ENCODE measurements at regions not wholly inside any gene's neighbourhood (a gene's known extent, or its start where the extent isn't known, plus 50 kb on each side); places are given as distances from the start of the nearest gene placed in this dataset.

DNA sequence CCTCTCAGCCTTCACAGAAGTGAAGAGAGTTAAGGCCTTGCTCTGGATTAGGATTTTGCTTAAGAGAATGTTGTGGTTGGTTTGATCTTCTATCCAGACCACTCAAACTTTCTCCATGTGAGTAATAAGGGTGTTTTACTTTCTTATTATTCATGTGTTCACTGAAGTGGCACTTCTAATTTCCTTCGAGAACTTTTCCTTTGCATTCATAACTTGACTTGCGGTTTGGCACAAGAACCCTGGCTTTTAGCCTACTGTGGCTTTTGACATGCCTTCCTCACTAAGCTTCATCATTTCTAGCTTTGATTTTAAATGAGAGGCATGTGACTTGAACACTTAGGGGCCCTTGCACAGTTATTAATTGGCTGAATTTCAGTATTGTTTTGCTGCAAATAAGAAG lies 166.1 kb upstream of the OPRM1 start:
- no peak for DNase-seq

- no peak for DNase-seq
Measured at GRCh38 chr6:153862927-153863326, 176.1 kb upstream of the OPRM1 start.

DNA sequence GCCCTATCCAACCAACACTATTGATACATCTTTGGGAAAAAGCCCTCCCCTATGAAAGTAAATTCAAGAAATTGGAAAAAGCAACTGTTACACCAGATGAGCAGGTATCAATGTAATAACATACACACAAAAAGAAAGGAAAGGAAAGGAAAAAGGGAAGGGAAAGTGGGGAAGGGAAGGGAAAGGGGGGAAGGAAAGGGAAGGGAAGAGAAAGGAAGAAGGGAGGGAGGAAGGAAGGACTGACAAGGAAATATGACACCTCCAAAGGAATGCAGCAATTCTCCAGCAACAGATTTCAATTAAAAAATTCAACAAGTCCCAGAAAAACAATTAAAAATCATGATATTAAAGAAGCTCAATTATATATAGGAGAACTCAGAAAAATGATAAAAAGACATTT lies 176.9 kb upstream of the OPRM1 start:
- no peak for DNase-seq

DNA sequence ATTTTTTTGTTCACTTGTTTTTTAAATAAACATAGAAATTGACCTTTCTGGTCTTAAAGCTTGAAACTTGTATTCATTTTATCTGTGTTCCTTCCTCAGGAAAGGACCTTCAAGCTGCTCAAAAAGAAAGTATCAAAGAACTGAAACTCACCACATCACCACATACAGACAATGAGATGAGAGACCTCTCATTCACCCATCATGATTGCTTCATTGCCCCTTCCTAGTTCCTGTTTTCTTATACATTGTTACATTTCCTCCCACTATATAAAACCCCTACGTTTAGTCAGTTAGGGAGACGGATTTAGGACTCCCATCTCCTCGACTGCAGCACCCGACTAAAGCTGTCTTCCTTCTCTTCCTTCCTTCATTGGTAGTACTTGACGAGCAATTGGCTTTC lies 180.5 kb upstream of the OPRM1 start:
- DNase-seq = no peak

DNA sequence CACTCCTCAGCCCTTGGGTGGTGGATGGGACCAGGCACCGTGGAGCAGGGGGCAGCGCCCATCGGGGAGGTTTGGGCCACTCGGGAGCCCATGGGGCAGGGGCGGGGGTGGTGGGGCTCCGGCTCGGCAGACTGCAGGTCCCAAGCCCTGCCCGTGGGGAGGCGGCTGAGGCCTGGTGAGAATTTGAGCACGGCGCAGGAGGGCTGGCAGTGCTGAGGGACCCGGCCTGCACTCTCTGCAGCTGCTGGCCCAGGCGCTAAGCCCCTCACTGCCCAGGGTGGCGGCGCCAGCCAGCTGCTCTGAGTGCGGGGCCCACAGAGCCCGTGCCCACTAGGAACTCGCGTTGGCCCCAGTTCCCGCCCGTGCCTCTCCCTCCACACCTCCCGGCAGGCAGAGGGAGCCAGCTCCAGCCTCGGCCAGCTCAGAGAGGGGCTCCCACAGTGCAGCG lies 182.1 kb upstream of the OPRM1 start:
- no peak for DNase-seq

- DNase-seq = no peak
Measured at GRCh38 chr6:153852481-153852880, 186.6 kb upstream of the OPRM1 start.

GRCh38 chr6:153852034-153852433 lies 187.0 kb upstream of the OPRM1 start:
- no peak for DNase-seq

DNA sequence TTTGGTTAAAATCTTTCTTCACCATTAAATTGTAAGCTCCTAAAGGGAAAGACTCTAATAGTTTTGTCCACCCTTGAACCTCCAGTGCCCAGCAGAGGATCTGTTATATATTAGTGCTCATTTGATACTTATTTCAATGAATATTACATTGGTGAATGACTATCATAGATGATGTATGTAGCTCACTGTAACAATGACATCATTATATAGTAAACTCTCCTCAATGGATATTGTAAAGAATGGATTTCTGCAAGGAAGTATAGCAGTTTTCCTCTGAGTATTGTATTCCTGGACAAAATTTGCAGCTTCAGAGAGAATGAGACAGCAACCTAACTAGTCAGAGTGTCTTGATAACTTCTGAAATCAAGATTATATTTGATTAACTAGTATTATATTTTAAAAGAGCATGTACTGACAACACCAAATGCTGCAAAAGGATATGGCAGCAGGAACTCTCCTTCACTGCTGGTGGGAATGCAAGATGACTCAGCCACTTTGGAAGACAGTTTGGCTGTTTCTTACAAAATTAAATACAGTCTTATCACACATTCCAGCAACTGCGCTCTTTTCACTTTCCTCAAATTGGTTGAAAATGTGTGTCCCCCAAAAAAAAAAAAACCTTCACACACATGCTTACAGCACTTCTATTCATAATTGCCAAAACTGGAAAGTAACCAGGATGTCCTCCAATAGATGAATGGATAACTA lies 189.8 kb upstream of the OPRM1 start:
- DNase-seq = no peak

DNA sequence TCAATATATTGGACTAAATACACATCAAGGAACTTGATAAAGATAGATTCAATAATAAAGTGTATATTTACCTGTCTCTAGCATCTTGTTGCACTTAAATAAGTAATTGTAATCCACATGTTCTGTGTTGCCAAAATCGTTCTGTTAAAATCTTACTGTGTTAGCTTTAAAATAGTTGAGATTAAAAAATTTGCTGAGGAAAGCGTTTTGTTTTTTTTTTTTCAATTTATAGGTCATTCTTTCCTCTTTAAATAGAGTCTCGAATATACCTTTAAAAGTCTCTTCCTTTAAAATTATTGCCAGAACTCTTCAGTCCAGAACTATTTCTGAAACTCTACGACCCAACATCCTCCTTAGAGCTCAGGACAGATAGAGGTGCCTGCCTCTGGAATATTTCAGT lies 195.6 kb upstream of the OPRM1 start:
- no peak for DNase-seq

DNA sequence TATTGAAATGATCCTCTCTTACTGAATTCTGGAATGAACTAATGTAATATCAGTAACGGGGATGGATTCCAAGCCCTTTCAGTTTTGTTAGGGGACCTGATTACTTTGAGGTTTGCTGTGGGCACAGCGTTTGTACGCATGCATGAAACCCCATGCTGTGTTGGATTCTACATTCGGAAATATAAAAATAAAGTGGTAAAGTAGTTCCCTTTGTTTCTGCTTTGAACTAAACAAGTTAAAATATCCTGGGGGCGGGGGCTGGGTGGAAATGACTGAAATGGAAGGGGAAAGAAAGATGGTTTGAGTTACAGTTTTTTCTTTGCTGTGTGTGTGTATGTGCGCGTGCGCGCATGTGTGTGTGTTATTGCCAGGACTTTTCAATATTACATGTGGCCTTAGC lies 196.5 kb upstream of the OPRM1 start:
- DNase-seq = no peak

DNA sequence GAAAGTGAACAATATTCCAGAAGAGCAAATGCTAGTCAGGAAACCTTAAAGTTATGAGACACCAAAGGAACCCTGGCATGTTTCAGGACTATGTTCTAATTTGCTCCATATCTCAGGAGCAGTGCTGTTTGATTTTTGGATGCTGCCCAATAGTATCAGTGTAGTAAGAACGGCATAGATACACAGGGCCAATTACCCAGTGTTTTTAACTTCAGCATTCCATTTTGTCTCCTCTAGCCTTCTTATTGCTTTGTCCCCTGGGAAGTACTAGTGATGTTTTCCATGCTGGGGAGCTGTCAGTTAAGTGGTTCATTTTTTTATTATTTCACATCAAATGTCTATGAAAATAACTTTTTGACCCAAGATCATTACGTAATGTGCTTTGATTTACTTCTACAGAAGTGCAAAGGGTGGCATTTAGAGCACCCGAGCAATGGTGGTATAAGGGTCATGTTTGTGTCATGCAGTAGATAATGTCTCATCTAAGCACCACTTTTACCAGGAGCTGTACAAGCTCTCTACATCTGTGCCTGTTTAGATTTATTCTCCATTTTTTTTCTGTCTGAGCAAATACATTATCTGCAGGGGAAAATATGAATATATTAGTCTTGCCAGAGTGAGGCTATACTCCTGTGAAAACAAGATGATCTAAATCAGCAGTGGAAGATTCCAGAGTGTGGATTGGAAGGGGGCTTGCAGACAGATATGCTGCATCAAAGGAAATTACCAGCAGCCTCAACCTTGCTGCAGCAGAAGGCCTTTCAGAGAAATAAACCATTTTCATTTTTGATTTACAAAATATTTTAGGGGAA lies 198.8 kb upstream of the OPRM1 start:
- no peak for DNase-seq

- no peak for DNase-seq
Measured at GRCh38 chr6:153832543-153832942, 206.5 kb upstream of the OPRM1 start.

DNA sequence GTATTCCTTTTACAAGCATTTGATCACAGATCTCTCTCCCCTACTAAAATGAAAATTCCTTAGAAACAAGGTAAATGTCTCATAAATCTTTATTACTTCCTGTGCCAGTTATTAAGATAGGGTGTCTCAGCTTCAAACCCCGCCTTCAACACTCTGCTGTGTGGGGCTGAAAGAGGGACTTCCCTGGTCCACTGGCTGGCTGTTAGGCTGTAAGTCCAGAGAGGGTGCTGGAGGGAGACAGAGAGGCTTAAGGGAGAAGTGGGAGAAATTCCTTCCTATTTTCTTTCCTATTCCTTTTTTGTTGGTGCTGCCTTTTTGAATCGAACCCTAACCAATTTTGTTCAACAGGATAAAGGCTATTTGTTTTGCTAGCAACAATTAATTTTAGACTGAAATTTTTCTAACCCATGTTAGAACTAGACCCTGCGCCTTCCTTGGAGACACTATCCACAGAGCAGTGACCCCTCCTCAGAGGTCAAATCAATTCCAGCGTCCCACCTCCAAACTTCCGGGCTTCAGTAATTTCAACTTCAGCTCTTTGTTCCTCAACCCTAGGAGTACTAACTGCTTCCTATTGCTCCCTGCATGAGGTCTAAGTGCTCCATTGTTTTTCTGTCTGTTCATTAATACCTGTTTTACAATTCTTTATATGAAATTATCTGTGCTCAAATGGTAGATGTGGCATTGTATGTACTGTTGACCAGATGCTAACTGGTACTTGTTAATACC lies 207.5 kb upstream of the OPRM1 start:
- DNase-seq = no peak

GRCh38 chr6:153817173-153817572 lies 221.9 kb upstream of the OPRM1 start:
- no peak for DNase-seq

DNA sequence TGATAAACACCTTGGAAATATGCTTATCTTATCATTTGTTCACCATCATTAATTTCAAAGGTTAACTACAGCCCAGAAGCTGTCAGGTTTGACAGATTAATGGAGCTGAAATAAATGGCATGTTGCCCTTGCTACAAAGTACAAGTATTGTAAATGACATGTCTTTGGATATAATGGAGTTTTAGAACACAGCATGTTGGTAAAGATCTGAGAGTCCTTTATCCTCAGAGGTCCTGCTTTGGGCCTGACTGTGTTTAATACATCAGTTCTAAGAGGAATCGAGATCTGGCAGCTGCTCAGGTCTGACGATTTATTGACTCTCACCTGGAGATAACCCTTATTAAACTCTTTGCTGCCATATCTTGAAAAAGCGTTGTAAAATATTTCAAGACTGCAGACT lies 222.7 kb upstream of the OPRM1 start:
- no peak for DNase-seq

- DNase-seq = no peak
Measured at GRCh38 chr6:153814136-153814535, 224.9 kb upstream of the OPRM1 start.

DNA sequence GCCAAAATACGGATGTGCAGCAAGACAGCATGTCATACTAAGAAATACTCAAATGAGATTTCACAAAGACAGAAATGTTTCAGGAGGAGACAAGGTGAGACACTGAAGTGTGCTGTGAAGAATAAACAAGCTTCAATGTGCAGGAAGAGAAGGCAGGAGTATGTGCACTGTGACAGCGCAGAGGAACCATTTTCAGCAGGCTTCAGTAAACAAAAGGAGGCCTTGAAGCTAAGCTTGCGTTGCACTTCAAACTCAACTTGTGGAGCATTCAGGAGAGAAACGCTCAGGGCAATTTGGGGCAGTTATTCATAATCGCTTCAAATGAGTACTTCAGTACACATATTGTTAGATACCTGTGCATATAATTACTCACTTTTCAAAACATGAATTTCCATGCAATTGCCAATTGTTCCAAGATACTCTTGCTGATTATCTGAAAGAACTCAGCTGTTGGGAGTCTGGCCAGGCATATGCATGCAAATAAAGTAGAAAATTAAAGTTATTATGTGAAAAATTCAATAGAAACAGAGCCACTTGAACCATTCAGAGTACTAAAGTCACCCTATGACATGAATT lies 234.2 kb upstream of the OPRM1 start:
- DNase-seq = no peak

DNA sequence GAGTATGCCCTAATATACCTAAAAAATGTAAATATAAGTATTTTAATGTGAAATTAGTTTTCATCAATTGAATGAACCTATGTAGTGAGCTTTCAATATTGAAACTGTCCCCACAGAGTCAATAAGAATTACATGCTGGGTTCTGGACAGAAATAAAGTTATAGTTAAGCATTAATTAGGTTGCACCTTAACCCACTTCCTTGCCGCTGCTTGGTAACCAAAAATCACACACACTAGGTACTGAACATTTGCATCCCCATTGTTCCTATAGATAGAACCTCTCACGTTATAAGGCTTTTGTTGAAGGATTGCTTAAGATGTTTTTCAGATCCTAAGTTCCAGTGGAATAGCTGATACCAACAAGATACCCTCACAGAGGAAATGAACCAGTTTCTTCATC lies 237.1 kb upstream of the OPRM1 start:
- DNase-seq = no peak

DNA sequence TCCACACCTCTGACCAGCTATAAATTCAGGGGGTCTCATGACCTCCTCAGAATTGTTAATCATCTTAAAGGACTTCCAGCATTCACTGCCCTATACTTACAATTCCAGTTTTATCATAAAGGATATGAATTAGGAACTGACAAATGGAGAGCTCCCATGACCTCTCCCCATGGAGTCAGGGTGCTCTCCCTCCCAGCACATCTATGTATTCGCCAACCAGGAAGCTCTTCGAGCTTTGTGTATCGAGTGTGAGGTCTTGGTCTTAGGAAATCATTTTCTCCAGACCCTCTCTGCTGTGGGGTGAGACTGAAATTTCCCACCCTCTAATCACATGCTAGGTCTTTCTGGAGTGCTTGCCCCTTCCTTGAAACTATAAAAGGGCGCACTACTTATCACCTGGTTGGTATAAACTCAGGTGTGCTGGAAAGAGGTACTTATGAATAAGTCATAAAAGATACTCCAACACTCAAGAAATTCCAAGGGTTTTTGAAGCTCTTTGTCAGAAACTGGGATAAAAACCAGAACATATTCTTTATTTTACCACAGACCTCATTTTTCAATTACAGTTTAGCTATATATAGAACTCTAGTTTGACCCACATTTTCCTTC lies 238.4 kb upstream of the OPRM1 start:
- no peak for DNase-seq

GRCh38 chr6:153790876-153791473 lies 248.1 kb upstream of the OPRM1 start:
- no peak for DNase-seq

- DNase-seq = no peak
Measured at GRCh38 chr6:153790048-153790447, 249.0 kb upstream of the OPRM1 start.

DNA sequence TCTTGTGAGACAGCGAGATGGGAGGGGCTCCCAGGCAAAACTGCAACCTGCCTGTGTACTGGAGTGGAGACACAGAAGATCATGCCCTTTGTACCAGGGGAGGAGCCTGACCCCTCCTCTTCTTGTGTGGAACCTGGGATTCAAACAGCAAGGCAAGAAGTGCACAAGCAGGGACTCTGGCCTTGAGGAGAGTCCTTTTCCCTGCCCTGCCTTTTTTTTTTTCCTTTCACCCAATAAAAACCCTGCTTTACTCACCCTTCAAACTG lies 251.8 kb upstream of the OPRM1 start:
- no peak for DNase-seq

DNA sequence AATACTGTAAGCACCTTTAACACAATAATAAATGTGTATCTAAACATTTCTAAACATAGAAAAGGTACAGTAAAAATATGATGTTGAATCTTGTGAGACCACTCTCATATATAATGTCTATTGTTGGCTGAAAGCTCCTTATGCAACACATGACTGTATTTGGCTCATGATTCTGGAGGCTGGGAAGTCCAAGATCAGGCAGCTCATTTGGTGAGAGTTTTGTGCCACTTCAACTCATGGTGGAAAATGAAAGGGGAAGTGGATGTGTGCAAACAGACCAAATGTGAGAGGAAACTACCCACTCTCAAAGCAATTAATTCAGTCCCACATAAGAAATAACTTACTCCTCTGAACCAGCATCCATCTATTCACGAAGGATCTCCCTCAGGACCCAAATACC lies 257.7 kb upstream of the OPRM1 start:
- DNase-seq = no peak

Measured in NCI-H2107 (cell line).